BJ (cell line): ENCODE measurements at regions not wholly inside any gene's neighbourhood (a gene's known extent, or its start where the extent isn't known, plus 50 kb on each side); places are given as distances from the start of the nearest gene placed in this dataset.

ENCODE experiments used
- CTCF ChIA-PET: fragments of 350-600 bp; formaldehyde crosslinking; extraction: SDS; loops from one replicate; lab custom pipeline; 2021; ENCODE audit warnings: antibody characterized with exemption, inconsistent platforms; lab: Yijun Ruan, JAX
- POLR2A ChIA-PET: fragments of 300-600 bp; sonication (Branson Sonifier 250); formaldehyde crosslinking; extraction: SDS; loops from one replicate; lab custom pipeline; 2021; ENCODE audit warnings: antibody characterized with exemption; lab: Charles Lee
- DNase-seq: peaks from one replicate; pipeline ENCODE4 v3.0.0-alpha.2; 2011; ENCODE audit warnings: low read depth
- H3K27me3 ChIP-seq: 2 replicates; pipeline ENCODE4 v1.6.0; 2011; ENCODE audit warnings: low read length; ENCODE audit not compliant: control insufficient read depth, insufficient read depth
- H3K36me3 ChIP-seq: 2 replicates; pipeline ENCODE4 v1.5.1; 2011; ENCODE audit warnings: low read length; ENCODE audit not compliant: control insufficient read depth, insufficient read depth
- H3K4me3 ChIP-seq: 2 replicates; pipeline ENCODE4 v1.5.1; 2011; ENCODE audit warnings: low read depth, mild to moderate bottlenecking, control low read depth, low read length
- TF ChIP-seq, protein P1 (sequence below): IDR thresholded peaks from 2 replicates; pipeline ENCODE4 v1.5.1; 2011; ENCODE audit warnings: low read depth, mild to moderate bottlenecking, control low read depth, inconsistent platforms, low read length, moderate library complexity; ENCODE audit not compliant: insufficient read depth

DNA sequence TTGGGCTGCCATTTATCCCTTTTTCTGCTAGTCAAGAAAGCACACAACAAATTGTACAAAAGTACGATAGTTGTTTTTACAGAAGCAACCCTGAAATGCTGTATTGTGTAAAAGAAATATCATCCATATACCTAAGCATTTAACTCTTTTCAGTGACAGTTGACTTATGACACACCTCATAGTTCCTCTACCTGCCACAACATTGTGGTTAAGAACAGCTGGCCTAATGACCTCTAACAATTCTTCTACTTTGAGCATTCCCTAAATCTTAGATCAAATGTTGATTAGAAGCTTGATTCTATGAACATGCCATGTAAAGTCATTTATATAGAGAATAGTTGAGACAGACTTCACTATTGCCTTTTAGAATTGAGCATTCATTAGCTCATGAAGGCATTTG lies 165.9 kb upstream of the SETBP1 start:
- H3K4me3 ChIP-seq, result no peak overlapping the region
- CTCF ChIA-PET, result interaction anchor here (1.0 kb wide), 1 partner anchor 17 kb away, joined by 3 read pairs; no protein-coding TSS in a partner anchor
- no peaks in the 10 kb centered on the region for H3K27me3 ChIP-seq
- POLR2A ChIA-PET, result interaction anchor here (1.0 kb wide), 1 partner anchor 164 kb away, joined by 4 read pairs; no protein-coding TSS in a partner anchor
- no peak for DNase-seq
- no peaks in the 10 kb centered on the region for H3K36me3 ChIP-seq
- TF ChIP-seq, protein P1, sequence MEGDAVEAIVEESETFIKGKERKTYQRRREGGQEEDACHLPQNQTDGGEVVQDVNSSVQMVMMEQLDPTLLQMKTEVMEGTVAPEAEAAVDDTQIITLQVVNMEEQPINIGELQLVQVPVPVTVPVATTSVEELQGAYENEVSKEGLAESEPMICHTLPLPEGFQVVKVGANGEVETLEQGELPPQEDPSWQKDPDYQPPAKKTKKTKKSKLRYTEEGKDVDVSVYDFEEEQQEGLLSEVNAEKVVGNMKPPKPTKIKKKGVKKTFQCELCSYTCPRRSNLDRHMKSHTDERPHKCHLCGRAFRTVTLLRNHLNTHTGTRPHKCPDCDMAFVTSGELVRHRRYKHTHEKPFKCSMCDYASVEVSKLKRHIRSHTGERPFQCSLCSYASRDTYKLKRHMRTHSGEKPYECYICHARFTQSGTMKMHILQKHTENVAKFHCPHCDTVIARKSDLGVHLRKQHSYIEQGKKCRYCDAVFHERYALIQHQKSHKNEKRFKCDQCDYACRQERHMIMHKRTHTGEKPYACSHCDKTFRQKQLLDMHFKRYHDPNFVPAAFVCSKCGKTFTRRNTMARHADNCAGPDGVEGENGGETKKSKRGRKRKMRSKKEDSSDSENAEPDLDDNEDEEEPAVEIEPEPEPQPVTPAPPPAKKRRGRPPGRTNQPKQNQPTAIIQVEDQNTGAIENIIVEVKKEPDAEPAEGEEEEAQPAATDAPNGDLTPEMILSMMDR, result no peak

DNA sequence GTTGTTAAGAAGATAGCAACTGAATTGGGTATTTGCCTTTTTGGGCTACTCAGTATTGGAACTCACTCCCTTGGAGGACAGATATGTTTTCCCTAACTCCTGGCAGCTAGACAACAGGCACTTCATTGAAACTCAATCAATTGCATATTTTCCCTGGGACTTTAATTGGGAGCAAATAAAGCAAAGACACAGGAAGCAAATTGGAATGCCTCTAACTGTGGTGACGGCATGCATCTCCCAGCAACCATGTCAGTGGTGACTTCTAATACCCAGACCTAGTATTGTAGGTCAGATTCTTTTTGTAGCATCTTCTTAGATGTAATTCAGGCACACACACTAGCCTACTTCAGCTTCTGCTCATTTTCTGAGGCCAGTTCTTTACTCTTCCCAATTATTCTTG lies 164.2 kb upstream of the SETBP1 start:
- Histone ChIP-seq H3K4me3 (no peak overlapping the region), H3K36me3 (no peaks in the 10 kb centered on the region; the same call in 1 of the 2 replicates), H3K27me3 (no peaks in the 10 kb centered on the region)
- DNase-seq, result no peak
- CTCF ChIA-PET, result no interaction called here
- POLR2A ChIA-PET, result no interaction called here
- TF ChIP-seq, protein P1, result no peak

DNA sequence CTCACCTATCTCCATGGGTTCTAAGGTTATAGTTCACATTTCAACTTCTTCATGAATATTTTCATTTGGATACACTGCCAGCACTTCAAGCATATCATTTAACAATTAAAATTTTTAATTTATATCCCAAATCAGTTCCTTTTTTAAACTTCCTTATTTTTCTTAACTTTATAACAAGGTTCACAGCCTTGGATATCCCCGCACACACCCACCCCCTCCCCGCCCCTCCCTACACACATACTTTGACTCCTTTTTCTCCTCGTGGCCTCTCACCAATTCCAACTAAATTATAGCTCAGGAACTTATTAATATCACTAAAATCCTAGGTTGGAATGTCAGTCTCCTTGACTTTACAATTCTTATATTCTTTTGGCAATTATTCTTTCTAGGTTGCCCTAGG lies 163.6 kb upstream of the SETBP1 start:
- no peak for DNase-seq
- Histone ChIP-seq H3K27me3 (no peaks in the 10 kb centered on the region), H3K36me3 (no peaks in the 10 kb centered on the region; the same call in 1 of the 2 replicates), H3K4me3 (no peak overlapping the region)
- ChIA-PET CTCF (no interaction called here), POLR2A (no interaction called here)
- TF ChIP-seq, protein P1, result no peak

DNA sequence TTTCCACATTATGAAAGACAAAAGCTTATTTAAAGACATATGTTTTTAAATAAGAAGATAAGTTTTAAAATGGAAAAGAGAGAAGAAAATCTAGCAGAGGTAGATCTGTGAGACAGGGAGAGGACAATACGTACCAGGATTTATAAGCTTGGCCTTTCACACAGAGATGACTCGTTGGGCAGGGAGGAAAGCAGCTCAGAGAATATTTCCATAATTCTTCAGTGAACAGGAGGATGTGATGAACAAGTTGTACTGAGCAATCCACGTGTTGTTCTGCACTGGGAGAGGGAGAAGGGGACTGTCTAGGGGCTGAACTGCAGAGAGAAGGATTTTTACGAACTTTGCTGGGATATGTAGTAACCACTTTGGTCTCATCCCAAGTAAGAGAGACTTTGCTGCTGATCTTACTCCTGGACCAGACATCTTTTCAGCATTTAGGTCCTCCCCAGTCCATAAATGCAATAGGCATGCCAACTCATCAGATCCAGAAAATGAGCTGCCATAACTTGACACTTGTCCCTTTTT lies 162.5 kb upstream of the SETBP1 start:
- H3K27me3 ChIP-seq, result no peaks in the 10 kb centered on the region
- H3K4me3 ChIP-seq, result no peak overlapping the region
- no peaks in the 10 kb centered on the region; the same call in 1 of the 2 replicates for H3K36me3 ChIP-seq
- no peak for DNase-seq
- POLR2A ChIA-PET, result no interaction called here
- CTCF ChIA-PET, result no interaction called here
- TF ChIP-seq, protein P1, result no peak

DNA sequence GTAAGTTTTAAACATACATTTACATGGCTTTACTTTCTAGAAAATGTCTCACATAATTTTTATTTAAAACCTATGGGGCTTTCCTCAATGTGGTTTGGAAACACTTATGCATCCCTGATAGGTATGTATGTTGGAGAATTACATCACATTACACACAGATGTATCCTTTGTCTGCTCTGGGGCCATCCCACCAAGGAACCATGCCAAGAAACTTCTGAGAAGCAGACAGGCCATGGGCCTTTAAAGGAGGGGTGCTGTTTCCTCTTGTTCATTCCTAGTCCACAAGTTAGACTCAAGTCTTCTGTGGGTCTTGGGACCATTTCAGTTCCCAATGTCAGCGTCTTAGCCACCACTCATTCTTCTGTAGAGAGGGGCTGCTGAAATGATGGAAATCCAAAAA lies 162.0 kb upstream of the SETBP1 start:
- ChIA-PET CTCF (no interaction called here), POLR2A (no interaction called here)
- no peak for DNase-seq
- H3K36me3 ChIP-seq, result no peaks in the 10 kb centered on the region; the same call in 1 of the 2 replicates
- no peak overlapping the region for H3K4me3 ChIP-seq
- no peaks in the 10 kb centered on the region for H3K27me3 ChIP-seq
- TF ChIP-seq, protein P1, result no peak
